Activated CD4-positive, alpha-beta T cell treated with anti-CD3 and anti-CD28 coated beads, Interleukin-2, amount 50 U/mL, for 48 hours (primary cell): ENCODE measurements at regions not wholly inside any gene's neighbourhood (a gene's known extent, or its start where the extent isn't known, plus 50 kb on each side); places are given as distances from the start of the nearest gene placed in this dataset.
A peak's percentile ranks its signal among the peaks of the same experiment; 100 is the strongest.

Source experiments
- DNase-seq, 2 experiments: peaks; one replicate each; pipeline ENCODE4 v3.0.0-alpha.2; 2020

DNA sequence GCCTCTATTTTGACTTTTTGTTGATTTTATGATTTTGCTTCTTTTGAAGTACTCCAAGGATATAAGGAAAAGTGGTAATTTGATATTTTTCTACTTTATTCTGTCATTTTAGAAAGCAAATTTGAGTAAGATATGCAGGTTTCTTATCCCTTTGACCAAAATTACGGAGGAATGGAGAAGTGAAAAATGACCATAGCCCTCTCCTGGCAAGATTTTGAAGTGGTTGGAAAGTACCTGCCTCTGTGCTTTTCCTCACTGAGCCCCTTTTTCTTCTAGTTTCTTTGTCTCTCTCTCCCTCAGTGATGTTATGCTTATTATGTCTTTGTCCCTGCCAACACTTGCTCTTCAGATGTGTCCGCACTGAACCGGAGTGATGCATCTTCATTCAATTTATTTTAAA is 898.1 kb downstream of the EPHA4 start:
- DNase-seq = no peak

DNA sequence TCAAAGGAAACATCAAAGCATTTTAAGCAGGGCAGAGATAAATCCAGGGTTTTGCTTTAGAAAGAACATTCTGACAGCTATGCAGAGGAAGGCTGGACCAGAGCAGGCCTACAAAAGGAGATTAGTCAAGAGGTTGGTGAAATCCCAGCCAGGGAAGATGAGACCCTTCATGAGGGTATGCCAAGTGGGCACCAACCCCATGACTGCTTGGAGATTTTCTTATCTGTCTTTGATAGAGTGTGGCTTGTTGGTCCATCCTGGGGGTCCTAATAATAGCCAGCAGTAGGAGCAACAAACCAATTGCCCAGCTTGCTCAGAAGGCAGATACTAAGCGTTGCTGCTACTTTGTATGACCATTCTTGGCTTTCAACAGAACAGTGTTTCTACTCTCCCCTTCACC is 895.4 kb downstream of the EPHA4 start:
- DNase-seq = no peak

DNA sequence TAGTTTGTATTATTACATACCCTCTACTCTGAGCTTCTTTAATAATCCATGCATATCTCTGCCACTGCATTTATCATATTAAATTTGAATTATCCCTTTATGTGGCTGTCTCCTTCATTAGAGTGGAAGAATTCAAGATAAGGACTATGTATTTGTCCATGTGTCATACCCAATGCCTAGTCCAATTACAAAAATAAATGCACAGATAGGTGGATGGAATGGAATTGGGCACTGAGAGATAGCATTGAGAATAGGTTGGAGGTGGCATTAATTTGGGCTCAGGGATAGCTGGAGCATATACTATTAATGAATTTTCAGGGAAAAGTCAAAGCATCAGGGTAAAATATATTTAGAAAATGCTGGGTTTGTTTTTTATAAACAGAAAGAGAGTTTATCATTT is 893.2 kb downstream of the EPHA4 start:
- DNase-seq = no peak

DNA sequence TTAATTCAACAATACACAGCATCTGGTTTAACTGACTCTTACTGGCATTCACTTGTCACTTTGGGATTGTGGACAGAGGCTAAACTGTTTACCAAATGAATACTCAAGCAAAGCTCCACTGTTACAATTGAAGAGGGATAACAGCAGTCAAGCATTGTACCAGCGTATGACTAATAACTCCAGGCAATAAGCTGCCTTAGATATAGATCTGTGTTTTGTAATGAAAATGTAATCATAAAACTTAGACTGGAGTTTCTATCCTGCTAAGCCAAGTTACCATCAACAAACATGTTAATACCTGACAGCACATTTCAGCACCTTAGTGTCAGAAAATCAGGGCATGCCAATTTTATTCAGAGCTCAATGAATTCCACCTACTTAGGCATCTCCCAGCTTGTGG is 889.5 kb downstream of the EPHA4 start:
- no peak for DNase-seq

DNA sequence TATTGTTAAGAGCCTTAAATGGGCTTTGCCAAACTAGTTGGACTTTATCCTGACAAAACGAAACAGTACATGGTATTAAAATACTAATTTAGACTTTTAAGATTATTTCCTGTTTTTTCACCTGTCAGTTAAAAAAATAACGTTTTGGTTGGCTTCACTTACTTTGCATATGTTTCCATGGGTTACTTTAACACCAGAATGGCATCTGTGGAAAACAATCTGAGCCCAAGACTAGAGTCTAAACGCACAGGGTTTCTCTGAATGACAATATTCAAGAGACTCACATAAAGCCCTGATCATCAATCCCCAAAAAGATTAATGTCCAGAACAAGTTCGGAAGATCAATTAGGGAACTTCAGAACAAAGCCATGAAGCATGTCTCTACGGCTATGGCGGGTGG is 888.0 kb downstream of the EPHA4 start:
- no peak for DNase-seq

DNA sequence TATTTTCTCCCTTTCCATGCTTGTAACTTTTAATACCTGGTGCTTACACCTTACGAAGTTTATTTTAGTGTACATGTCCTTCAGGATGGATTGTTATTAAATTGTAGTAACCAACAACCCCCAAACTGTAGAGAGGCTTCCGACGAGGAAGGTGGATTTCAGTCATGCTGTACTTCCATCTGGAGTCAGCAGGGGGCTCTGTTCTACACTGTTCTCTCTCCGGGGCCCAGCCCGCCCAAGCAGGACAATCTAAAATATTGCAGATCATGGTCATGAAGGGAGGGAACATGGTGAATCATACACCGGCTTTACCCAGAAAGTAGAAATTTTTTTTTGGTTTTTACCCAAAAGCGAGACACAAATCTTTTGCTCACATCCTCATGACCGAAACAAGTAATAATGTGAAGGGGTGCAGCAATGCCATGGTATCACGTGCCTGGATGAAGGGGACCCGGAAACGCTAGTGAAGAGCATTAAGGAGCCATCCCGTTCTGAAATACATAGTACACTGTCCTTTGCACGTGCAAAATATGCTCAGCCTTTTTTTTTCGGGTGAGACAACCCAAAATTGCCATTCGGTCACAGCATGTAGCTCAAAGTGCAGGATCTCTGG is 884.8 kb downstream of the EPHA4 start:
- DNase-seq = peak; percentile 72 to 74

DNA sequence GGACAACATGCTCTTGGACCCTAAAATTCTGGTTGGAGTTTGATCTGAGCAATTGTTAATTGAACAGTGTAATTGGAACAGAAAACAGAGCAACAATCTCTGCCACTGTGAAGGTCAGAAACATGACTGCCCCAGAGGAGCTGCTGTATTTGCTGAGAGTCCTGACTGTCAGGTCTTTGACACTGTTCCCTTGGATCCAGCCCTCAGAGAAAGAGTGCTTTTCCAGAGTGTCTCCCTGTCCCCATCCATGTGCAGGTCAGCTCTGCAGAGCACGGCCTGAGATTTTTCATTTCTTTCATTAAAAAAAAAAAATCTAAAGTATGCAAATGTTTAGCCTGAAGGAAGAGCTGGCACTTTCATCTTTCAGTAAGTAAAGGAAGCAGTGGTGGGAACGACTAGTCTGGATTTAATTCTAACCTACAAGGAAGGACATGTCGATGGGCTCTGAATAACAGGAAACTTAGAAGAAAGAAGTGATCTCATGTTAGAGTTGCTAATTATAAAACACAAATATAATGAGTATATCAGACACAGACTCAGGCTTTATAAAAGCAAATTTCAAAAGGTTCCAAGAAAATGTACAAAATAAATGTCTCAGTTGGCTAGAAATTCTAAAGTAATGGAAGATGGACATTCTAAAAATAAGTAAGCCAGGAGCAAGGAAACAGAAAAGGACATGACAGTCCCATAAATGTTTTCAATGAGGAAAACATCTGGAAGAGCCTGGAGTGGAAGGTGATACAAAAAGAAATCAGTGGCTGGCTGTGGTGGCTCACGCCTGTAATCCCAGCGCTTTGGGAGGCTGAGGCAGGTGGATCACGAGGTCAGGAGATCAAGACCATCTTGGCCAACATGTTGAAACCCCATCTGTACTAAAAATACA is 876.5 kb downstream of the EPHA4 start:
- no peak for DNase-seq

DNA sequence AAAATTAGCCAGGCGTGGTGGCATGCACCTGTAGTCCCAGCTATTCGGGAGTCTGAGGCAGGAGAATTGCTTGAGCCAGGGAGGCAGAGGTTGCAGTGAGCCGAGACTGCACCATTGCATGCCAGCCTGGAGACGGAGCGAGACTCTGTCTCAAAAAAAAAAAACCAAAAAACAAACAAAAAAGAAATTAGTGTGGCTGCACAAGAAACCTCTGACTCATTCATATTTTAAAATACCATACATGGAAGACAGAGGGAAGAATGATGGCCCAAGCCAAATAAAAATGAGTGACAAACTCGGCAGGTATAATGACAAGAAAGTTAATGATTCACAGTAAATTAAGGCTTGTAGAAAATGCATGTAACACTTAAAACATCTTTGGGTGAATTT is 875.8 kb downstream of the EPHA4 start:
- no peak for DNase-seq

DNA sequence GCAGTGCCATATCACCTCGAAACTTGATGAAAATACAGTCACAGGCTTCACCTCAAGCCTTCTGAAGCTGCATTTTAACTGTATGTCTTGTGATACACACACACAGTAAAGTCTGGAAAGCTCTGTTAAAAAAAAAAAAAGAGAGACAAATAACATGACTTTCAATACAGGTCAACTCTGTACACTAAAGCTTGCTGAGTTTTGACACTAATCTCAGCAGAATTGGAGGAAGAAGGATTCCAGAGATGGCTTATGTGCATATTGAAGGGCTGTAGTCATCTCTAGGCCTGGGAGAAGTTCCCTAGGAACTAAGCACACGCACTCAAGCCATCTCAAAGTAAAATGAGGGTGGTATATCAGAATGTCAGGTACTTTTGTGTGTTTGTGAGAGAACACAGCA is 875.1 kb downstream of the EPHA4 start:
- DNase-seq = no peak

DNA sequence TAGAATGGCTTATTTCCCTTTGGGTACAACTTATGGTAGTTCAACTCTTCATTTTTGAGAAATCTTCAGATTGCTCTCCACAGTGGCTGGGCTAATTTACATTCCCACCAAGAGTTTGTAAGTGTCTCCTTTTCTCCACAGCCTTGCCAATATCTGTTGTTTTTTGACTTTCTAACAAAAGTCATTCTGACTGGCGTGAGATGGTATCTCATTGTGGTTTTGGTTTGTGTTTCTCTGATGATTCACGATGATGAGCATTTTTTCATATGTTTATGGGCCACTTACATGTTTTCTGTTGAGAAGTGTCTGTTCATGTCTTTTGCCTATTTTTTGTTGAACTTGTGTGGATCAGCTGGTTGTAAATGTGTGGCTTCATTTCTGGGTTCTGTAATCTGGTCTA is 871.0 kb downstream of the EPHA4 start:
- DNase-seq = no peak

DNA sequence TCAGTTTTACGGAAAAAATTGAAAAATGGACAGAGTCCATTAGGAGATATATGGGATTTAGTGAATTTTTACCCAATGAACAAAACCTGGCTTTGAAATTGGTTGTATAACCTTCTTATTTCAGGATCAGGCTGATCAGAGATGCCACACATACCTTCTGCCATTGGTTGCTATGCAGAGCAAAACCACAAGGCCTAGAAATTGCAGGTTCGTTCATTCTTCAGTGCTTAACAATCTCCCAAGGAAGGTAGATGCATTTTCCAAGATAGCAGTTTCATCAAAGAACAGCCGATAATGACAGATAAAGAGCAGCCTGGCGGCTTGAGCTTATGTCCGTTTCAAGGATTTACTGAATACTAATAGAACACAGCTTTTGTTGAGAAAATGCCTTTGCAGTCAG is 868.8 kb downstream of the EPHA4 start:
- no peak for DNase-seq

DNA sequence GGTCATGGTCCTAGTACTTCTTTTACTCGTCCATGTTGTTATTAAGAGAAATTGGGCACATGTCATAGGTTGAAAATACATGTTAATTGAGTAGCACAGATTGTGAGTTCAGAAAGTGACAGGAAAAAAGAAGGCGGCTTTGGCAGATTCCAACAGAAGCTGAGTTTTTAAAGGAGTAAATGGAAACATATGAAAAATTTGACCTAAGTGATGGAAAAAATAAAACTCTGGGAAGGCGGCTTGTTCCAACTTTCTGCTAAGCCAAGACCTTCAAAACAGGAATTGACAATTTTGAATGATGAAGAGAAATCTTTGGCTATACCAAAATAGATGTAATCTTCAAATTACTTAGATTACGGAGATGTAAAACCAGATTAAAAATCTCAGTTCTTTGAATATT is 868.0 kb downstream of the EPHA4 start:
- DNase-seq = no peak

DNA sequence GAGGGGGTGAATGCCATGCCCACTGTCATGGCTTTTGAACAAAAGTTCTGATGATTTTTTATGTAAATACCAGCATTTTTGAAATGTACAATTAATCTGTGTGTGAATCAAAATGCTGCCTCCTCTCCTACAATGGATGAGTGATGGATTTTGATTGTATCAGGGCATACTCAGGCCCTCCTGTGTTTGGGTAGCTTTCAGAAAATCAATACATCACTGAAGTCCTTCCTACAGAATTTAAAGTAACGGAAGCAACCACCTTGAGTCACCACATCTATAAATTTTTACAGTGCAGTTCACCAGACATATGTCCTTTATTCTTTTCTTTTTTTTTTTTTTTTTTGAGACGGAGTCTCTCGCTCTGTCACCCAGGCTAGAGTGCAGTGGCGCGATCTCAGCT is 867.3 kb downstream of the EPHA4 start:
- DNase-seq = no peak

DNA sequence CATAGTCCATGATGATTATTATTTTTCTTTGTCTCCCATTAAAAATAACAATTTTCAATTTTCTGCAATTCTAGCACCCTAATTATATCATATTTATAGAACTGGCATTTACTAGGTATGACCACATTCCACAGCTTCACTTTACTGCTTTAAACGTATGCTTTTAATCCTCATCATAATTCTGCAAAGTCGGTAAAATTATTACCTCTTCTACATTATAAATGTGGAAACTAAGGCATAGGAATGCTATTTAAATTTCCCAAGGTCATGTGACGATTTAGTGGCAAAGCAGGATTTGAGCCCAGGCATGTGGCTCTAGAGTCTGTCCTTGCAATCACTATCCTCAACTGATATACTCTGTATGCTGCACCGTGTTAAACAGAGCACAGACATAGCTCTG is 866.4 kb downstream of the EPHA4 start:
- no peak for DNase-seq

DNA sequence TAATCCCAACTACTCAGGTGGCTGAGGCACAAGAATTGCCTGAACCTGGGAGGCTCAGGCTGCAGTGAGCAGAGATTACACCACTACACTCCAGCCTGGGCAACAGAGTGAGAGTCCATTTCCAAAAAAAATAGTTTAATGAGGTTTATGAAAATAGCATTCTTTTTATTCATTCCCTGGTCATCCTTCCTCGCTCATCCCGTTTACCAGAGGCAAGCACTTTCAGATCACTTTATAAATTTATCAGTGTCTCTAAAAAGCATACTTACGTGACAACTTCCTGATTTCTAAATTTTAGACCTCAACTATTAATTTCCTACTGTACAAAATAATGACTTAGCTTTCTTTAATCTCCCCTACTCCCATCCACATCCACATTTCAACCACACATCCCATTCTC is 864.8 kb downstream of the EPHA4 start:
- DNase-seq = no peak

DNA sequence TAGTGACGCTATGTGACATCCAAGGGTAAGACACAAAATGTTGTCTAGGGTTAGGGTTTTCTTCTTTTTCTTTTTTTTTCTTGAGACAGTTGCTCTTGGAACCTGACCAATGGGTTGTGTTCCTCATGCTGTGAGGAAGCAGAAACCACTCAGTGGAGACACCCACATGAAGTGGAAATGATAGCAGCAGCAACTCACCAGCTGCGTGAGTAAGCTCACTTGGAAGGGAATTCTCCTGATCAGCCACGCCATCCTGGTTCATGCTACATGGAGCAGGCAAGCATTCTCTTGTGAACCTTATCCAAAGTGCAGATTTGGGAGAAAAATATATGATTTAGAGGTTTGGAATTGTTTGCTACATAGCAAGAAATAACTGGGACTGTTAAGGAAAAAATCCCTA is 863.7 kb downstream of the EPHA4 start:
- DNase-seq = no peak

DNA sequence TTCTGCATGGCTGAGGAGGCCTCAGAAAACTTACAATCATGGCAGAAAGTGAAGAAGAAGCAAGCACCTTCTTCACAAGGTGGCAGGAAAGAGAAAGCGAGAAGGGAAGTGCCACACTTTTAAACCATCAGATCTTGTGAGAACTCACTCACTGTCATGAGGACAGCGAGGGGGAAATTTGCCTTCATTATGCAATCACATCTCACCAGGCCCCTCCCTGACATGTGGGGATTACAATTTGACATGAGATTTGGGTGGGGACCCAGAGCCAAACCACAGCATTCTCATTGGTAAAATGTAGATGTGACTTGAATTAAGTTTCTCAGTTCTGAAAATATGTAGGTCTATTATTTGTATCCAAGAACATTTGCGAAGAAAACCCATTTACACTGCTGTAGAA is 854.8 kb downstream of the EPHA4 start:
- DNase-seq = no peak

DNA sequence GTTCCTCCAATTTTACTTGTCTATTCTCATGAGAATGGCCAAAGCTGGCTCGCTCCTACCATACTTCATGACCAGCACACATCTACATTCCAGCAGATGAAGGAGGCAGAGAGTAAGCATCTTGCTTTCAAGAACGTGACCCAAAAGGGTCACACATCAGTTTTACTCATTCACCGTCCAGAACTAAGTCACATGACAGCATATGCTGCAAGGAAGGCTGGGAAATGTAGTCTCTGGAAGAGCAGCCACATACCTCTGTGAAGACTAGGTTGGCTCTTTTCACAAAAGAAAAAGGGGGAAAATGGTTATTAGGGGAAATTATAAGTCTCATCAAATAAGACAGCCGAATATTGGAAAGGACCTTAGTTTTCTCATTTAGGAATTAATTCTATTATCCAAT is 835.3 kb downstream of the EPHA4 start:
- DNase-seq = no peak

DNA sequence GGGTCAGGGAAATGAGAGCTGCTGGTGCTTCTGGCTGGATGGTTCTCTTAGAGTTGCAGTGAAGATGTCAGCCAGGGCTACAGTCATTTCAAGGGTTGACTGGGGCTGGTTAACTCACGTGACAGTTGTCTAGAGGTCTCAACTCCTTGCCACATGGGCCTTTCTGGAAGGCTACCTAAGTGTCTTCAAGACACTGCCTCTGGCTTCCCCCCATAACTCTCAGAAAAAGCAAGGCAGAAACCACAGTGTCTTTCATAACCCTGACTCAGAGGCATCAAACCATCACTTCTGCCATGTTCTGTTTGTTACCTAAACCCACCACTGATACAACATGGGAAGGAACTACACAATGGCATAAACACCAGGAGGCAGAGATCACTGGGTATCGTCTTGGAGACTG is 828.9 kb downstream of the EPHA4 start:
- DNase-seq = no peak

DNA sequence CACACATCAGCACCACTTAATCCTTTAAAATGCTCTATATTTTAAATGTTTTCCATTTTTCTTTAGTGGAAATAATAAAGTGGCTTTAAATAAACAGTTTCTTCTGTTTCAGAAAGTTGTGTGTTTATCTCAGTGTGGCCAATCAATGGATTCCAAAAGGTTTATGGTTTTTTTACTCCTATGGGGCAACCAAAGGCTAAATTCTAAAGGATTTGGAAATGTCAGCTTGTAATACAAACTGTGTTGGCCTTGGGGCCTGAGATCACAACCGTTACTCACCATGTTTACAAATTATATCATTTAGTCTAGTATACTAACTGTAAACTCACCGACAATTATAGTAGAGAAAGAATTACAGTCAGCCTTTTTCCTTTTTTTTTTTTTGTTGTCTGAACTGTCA is 827.2 kb downstream of the EPHA4 start:
- DNase-seq = no peak

DNA sequence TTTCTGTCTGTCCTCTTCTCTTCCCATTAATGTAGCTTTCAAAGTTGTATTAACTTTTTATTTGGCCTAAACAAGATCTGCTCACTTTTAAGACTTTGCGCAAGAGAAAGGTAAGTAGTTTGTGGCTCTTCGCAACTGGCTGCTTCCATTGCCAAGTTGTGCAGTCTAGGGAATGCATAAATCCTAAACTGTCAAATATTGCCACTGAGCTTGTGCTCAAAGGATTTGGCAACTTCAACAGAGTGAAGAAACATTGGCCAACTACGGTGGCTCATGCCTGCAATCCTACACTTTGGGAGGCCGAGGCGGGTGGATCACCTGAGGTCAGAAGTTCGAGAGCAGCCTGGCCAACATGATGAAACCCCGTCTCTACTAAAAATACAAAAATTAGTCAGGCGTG is 826.4 kb downstream of the EPHA4 start:
- DNase-seq = no peak

DNA sequence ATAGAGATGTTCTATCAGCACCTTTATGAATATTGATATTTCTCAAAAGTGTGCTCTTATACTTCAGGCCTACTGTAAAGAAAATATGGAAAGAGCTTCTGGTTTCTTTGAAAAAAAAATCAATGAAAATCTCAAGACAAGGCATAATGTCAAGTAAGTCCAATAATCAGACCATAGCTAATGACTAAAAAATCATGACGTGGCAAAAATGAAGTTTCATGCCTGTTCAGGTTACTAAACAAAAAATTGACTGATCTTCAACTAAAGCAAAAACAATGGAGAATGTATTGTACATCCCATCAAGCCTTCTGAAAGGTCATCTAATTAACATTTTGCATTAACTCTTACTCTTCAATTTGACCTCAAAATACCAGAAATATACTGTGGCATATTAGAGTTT is 824.4 kb downstream of the EPHA4 start:
- no peak for DNase-seq

DNA sequence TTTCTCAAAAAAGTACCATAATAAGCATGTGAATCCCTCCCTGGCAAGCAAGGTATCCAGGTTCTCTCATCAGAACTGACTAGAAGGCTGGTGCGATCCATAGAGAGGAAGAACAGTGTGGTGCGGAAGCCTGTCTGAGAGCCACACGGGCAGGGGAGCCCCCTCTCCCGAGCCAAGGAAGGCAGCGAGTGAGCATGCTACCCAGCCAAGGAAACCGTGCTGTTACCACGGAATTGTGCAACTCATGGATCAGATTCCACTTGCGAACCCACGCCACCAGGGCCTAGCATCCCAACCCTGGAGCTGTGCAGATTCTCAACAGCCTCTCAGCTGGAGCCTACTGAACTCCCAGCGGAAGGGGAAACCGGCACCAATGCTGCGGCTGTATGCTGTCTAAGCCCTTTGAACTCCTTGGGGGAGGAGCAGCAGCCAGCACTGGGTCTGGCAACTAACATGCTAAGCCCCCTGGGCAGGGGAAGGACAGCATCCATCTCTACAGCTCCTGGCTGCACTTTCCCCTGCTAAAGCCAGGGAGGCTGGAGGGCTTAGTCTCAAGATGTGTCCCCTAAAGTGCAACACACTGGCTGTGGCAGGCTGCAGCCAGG is 823.1 kb downstream of the EPHA4 start:
- DNase-seq = no peak

DNA sequence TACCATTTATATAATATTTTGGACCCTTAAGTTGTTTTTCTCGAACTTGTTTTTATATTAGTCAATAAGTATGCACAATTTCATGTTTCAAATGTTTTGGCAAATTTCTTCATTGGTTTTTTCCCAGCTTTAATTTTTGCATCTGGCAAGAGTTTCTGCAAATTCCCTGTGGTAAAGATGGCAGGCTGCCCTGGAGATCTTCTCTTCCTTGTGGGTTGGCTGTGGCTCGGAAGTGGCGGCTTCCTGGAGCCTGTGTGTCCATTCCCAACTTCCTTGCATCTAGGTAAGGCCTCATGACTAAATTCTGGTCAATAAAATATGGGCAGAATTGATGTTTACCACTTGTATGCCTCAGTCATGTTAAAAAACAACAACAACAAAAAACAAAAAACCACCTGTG is 818.6 kb downstream of the EPHA4 start:
- no peak for DNase-seq

DNA sequence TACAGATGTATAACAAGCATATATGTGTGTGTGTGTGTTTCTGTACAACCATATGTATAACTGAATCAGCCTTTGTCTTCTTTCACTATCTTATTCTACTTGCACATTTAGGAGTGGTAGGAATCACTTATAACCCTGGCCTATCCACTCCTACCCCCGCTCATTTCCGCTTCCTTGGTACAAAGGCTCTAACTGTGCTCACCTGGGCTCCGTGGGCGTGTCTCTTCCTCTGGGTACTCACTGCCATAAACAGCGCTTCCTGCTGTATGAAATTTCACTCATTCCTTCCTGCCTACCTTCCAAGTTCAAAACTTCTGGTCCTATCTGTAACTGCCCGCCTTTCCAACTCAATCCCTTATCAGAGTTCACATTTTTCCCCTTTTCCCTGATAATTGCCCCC is 815.5 kb downstream of the EPHA4 start:
- no peak for DNase-seq
